GM12878 (cell line): ENCODE measurements at regions not wholly inside any gene's neighbourhood (a gene's known extent, or its start where the extent isn't known, plus 50 kb on each side); places are given as distances from the start of the nearest gene placed in this dataset.
A peak's percentile ranks its signal among the peaks of the same experiment; 100 is the strongest.

Source experiments
- ATAC-seq: fragments of 200-7000 bp; cut with Tn5 transposase; 3 replicates; pipeline ENCODE4 v1.9.1; 2020; ENCODE audit warnings: mild to moderate bottlenecking, moderate library complexity
- BruUV-seq: library from RNA; stranded (reverse); fragments of 400-500 nt; replicated peaks from 2 replicates; lab custom pipeline; 2021; lab: Mats Ljungman, UMichigan
- CTCF ChIA-PET: fragments of 300-600 bp; sonication (Branson Sonifier 250); formaldehyde crosslinking; extraction: SDS; loops from one replicate; lab custom pipeline; 2021; ENCODE audit warnings: inconsistent platforms; lab: Yijun Ruan, JAX
- POLR2A ChIA-PET: fragments of 350-600 bp; formaldehyde crosslinking; extraction: SDS; loops from one replicate; lab custom pipeline; 2021; ENCODE audit warnings: inconsistent platforms; lab: Charles Lee
- RAD21 ChIA-PET: fragments of 300-600 bp; sonication (Branson Sonifier 250); formaldehyde crosslinking; loops from one replicate; lab custom pipeline; 2023; ENCODE audit warnings: antibody characterized with exemption; ENCODE audit not compliant: unreplicated experiment; lab: Charles Lee
- SMC1A ChIA-PET: fragments of 300-600 bp; sonication (Branson Sonifier 250); formaldehyde crosslinking; loops from one replicate; lab custom pipeline; 2023; ENCODE audit not compliant: unreplicated experiment, uncharacterized antibody; lab: Charles Lee
- DNase-seq: peaks from one replicate; pipeline ENCODE4 v3.0.0-alpha.2; 2011; ENCODE audit warnings: low read depth, low spot score
- FAIRE-seq: peaks from 3 replicates; lab custom pipeline; 2011; peaks lifted over from hg19 to GRCh38; lab: Jason Lieb, UNC
- H2AFZ ChIP-seq: 2 replicates; pipeline ENCODE4 v1.6.0; 2011; ENCODE audit warnings: low read depth, low read length, control low read depth; ENCODE audit not compliant: control insufficient read depth
- H3K27ac ChIP-seq: 2 replicates; pipeline ENCODE4 v1.5.1; 2011; ENCODE audit warnings: control low read depth; ENCODE audit not compliant: control insufficient read depth, insufficient read depth
- H3K27me3 ChIP-seq, 2 experiments: replicated peaks in 1 of 2; 2 replicates each; pipeline versions ENCODE4 v1.6.0 to v1.6.1; 2011; ENCODE audit warnings: low read length in 1 of 2; ENCODE audit not compliant: control insufficient read depth in 2 of 2, insufficient read depth in 2 of 2
- H3K36me3 ChIP-seq, 2 experiments: 2 replicates each; pipeline ENCODE4 v1.5.1; 2011; ENCODE audit warnings: low read length in 1 of 2; ENCODE audit not compliant: control insufficient read depth in 2 of 2, insufficient read depth in 2 of 2
- H3K4me1 ChIP-seq: 2 replicates; pipeline ENCODE4 v1.6.1; 2011; ENCODE audit warnings: mild to moderate bottlenecking, low read length, moderate library complexity, mixed read lengths; ENCODE audit not compliant: control insufficient read depth, insufficient read depth
- H3K4me2 ChIP-seq: 2 replicates; pipeline ENCODE4 v1.6.0; 2011; ENCODE audit warnings: control low read depth; ENCODE audit not compliant: control insufficient read depth, insufficient read depth
- H3K4me3 ChIP-seq: fragments of 200-600 bp; sonication (generic); 2 replicates; pipeline ENCODE4 v1.5.1; 2016
- H3K79me2 ChIP-seq: 2 replicates; pipeline ENCODE4 v1.6.0; 2011; ENCODE audit warnings: low read length; ENCODE audit not compliant: control insufficient read depth, insufficient read depth
- H3K9ac ChIP-seq: 2 replicates; pipeline ENCODE4 v1.8.0; 2011; ENCODE audit warnings: low read length, control low read depth, mixed read lengths; ENCODE audit not compliant: control insufficient read depth, insufficient read depth
- H3K9me3 ChIP-seq: replicated peaks from 3 replicates; pipeline ENCODE4 v1.5.1; 2011; ENCODE audit warnings: mild to moderate bottlenecking, low read length; ENCODE audit not compliant: control insufficient read depth, insufficient read depth
- H4K20me1 ChIP-seq: 2 replicates; pipeline ENCODE4 v1.6.0; 2011; ENCODE audit not compliant: control insufficient read depth, insufficient read depth
- ATF7 ChIP-seq: fragments of 450-650 bp; IDR thresholded peaks from 2 replicates; pipeline ENCODE4 v1.6.1; 2016; ENCODE audit warnings: low read depth, mild to moderate bottlenecking
- IRF4 ChIP-seq: IDR thresholded peaks from 2 replicates; pipeline ENCODE4 v1.6.1; 2011; ENCODE audit warnings: low read depth, low read length
- RBBP5 ChIP-seq: fragments of 200-600 bp; sonication (generic); conservative IDR thresholded peaks from 2 replicates; pipeline ENCODE4 v1.6.1; 2016
- ZBED1 ChIP-seq: IDR thresholded peaks from 2 replicates; pipeline ENCODE4 v1.6.1; 2016; ENCODE audit warnings: borderline replicate concordance
- WGBS: methylation state at CpG from one replicate; pipeline ENCODE4 v1.1.6; 2016; ENCODE audit warnings: low lambda C conversion rate; ENCODE audit not compliant: insufficient replicate concordance, insufficient coverage; ENCODE audit errors: missing lambda C conversion rate; 5-methylcytosine and 5-hydroxymethylcytosine counted together
- in situ Hi-C: fragments of 300-500 bp; cut with MboI; formaldehyde crosslinking; loops from 9 replicates; pipeline ENCODE4 v1.14.3; 2018; ENCODE audit warnings: mixed read lengths
- intact Hi-C: fragments of 100-400 bp; cut with micrococcal nuclease; formaldehyde crosslinking; loops from one replicate; pipeline ENCODE4 v1.14.2; 2022; ENCODE audit not compliant: unreplicated experiment
- TF ChIP-seq, protein P1 (sequence below): IDR thresholded peaks from 2 replicates; pipeline ENCODE4 v1.6.1; 2011; ENCODE audit warnings: borderline replicate concordance, low read depth, mild to moderate bottlenecking, moderate library complexity, low read length; ENCODE audit not compliant: insufficient read depth, poor library complexity, severe bottlenecking
- TF ChIP-seq, protein P2 (sequence below): fragments of 450-650 bp; IDR thresholded peaks from 2 replicates; pipeline ENCODE4 v1.6.1; 2018; ENCODE audit warnings: mild to moderate bottlenecking, low read depth, moderate library complexity; ENCODE audit not compliant: partially characterized antibody
- TF ChIP-seq, protein P3 (sequence below): fragments of 450-650 bp; IDR thresholded peaks from 2 replicates; pipeline ENCODE4 v1.6.1; 2016; ENCODE audit warnings: mild to moderate bottlenecking

- WGBS, result 75% methylated on average over 4 of the region's 4 CpGs
- FAIRE-seq (no peak), ATAC-seq (no peak), DNase-seq (no peak)
- RAD21 ChIA-PET, result no interaction called here
- Histone ChIP-seq H3K9ac (no peak overlapping the region), H3K79me2 (no peaks in the 10 kb centered on the region), H3K4me2 (no peak overlapping the region), H4K20me1 (no peaks in the 10 kb centered on the region), H3K27ac (no peak overlapping the region), H2AFZ (no peak overlapping the region), H3K4me1 (no peaks in the 10 kb centered on the region), H3K36me3 (no peaks in the 10 kb centered on the region), H3K4me3 (no peak overlapping the region), H3K9me3 (no peaks in the 10 kb centered on the region), H3K27me3 (no peaks in the 10 kb centered on the region)
- intact Hi-C loops (loop anchor here (1.0 to 10.0 kb wide), 3 partner anchors 815 to 1176 kb away; no protein-coding TSS in a partner anchor), in situ Hi-C loops (loop anchor here (10.0 to 25.0 kb wide), 3 partner anchors 693 to 1168 kb away; no protein-coding TSS in a partner anchor)
- TF ChIP-seq ZBED1 (no peak), ATF7 (no peak), RBBP5 (no peak), IRF4 (no peak)
- TF ChIP-seq, protein P1, sequence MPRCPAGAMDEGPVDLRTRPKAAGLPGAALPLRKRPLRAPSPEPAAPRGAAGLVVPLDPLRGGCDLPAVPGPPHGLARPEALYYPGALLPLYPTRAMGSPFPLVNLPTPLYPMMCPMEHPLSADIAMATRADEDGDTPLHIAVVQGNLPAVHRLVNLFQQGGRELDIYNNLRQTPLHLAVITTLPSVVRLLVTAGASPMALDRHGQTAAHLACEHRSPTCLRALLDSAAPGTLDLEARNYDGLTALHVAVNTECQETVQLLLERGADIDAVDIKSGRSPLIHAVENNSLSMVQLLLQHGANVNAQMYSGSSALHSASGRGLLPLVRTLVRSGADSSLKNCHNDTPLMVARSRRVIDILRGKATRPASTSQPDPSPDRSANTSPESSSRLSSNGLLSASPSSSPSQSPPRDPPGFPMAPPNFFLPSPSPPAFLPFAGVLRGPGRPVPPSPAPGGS, result peak; percentile 58
- TF ChIP-seq, protein P2, sequence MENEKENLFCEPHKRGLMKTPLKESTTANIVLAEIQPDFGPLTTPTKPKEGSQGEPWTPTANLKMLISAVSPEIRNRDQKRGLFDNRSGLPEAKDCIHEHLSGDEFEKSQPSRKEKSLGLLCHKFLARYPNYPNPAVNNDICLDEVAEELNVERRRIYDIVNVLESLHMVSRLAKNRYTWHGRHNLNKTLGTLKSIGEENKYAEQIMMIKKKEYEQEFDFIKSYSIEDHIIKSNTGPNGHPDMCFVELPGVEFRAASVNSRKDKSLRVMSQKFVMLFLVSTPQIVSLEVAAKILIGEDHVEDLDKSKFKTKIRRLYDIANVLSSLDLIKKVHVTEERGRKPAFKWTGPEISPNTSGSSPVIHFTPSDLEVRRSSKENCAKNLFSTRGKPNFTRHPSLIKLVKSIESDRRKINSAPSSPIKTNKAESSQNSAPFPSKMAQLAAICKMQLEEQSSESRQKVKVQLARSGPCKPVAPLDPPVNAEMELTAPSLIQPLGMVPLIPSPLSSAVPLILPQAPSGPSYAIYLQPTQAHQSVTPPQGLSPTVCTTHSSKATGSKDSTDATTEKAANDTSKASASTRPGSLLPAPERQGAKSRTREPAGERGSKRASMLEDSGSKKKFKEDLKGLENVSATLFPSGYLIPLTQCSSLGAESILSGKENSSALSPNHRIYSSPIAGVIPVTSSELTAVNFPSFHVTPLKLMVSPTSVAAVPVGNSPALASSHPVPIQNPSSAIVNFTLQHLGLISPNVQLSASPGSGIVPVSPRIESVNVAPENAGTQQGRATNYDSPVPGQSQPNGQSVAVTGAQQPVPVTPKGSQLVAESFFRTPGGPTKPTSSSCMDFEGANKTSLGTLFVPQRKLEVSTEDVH, result no peak
- TF ChIP-seq, protein P3, sequence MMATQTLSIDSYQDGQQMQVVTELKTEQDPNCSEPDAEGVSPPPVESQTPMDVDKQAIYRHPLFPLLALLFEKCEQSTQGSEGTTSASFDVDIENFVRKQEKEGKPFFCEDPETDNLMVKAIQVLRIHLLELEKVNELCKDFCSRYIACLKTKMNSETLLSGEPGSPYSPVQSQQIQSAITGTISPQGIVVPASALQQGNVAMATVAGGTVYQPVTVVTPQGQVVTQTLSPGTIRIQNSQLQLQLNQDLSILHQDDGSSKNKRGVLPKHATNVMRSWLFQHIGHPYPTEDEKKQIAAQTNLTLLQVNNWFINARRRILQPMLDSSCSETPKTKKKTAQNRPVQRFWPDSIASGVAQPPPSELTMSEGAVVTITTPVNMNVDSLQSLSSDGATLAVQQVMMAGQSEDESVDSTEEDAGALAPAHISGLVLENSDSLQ, result no peak
- POLR2A ChIA-PET, result no interaction called here
- BruUV-seq, result no TSS peak
- CTCF ChIA-PET, result interaction anchor here (0.7 to 1.0 kb wide), 4 partner anchors 10 to 1172 kb away, joined by 3 to 4 read pairs (median 3); no protein-coding TSS in a partner anchor
- SMC1A ChIA-PET, result interaction anchor here (0.7 kb wide), 1 partner anchor 685 kb away, joined by 4 read pairs; no protein-coding TSS in a partner anchor
These were observed 115.7 kb upstream of the VEPH1 start for GRCh38 chr3:157618886-157619285.
